ENCODE measurements at regions not wholly inside any gene's neighbourhood (a gene's known extent, or its start where the extent isn't known, plus 50 kb on each side); places are given as distances from the start of the nearest gene placed in this dataset.

- ATAC-seq (no peak), DNase-seq (no peak)
- Mint-ChIP-seq H3K27ac (no peak overlapping the region), H3K4me3 (no peak overlapping the region), H3K4me1 (peaks cover 10% of the 10 kb centered on the region), H3K27me3 (peaks cover 82% of the 10 kb centered on the region), H3K9me3 (no peaks in the 10 kb centered on the region)
These were observed 50.4 kb upstream of the GRIP2 start for GRCh38 chr3:14590569-14590968.

DNA sequence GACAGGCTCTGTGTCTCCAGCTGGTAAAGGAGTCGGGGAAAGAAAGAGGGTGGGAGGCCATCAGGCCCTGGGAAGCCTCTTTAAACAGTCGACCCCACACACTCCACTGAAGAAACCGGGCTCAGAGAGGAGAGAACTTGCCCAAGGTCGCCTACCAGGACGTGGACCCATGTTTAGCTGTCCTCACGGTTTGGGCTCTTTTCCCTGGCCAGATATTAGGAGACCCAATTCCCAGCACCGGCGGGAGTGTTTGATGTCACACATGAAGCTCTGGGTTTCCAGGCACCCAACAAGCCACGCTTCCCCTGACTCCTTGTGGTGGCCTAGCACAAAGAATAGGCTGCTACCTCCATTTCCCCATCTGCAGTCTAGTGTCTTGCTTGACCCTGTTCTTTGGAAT is 52.2 kb upstream of the GRIP2 start:
- DNase-seq (no peak), ATAC-seq (no peak)
- no peak overlapping the region for H3K4me3 Mint-ChIP-seq
- H3K4me1 Mint-ChIP-seq, result peaks cover 10% of the 10 kb centered on the region
- no peaks in the 10 kb centered on the region for H3K9me3 Mint-ChIP-seq
- H3K27ac Mint-ChIP-seq, result no peak overlapping the region
- H3K27me3 Mint-ChIP-seq, result peaks cover 86% of the 10 kb centered on the region

GRCh38 chr3:14592836-14593235 is 52.7 kb upstream of the GRIP2 start:
- Mint-ChIP-seq H3K27ac (no peak overlapping the region), H3K4me3 (no peak overlapping the region)

DNA sequence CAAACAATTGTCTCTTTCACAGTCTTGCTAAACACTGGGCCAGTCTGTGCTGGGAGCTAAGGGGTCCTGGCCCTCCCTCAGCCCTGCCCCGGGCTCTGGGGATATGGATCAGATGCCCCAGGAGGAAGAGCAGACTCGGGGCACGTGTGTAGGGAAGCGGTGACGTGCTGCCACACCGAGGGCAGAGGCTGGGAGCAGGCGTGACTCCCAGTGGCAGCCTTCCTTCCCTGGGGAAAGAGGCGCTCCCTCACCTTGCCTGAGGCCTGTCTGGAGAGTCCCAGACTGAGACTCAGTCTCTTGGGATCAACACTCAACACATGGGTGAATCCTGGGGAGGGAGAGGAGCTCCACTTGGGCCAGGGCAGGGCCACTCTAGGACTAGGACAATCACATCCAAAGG is 54.1 kb upstream of the GRIP2 start:
- no peak overlapping the region for H3K4me3 Mint-ChIP-seq
- ATAC-seq (no peak), DNase-seq (no peak)
- peaks cover 82% of the 10 kb centered on the region for H3K27me3 Mint-ChIP-seq
- H3K27ac Mint-ChIP-seq, result no peak overlapping the region
- H3K9me3 Mint-ChIP-seq, result peaks cover 8 to 12% of the 10 kb centered on the region in 2 donors
- H3K4me1 Mint-ChIP-seq, result peaks cover 10% of the 10 kb centered on the region

More at GRCh38 chr3:14592836-14593235, 52.7 kb upstream of the GRIP2 start:
- DNase-seq (no peak), ATAC-seq (no peak)
- H3K4me1 Mint-ChIP-seq, result peaks cover 10% of the 10 kb centered on the region
- H3K27me3 Mint-ChIP-seq, result peaks cover 82% of the 10 kb centered on the region
- no peaks in the 10 kb centered on the region for H3K9me3 Mint-ChIP-seq

DNA sequence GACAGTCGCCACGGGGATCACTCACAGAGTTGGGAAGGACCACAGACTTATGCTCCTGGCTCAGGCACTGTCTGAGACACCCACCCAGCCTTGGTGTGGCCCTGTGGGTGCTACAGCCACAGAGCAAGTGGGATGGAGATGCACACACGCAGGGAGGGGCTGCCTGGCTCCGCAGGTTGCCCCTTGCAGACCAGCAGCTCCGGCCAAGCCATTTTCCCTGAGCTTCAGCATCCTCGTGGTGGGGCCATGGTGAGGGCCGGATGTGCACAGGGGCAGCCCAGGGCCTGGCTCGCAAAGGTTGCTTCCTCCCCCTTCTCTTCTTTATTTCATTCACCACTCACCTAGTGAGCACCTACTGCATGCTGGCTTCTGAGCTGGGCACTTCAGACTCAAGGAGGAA is 55.4 kb upstream of the GRIP2 start:
- Mint-ChIP-seq H3K9me3 (peaks cover 8 to 12% of the 10 kb centered on the region in 2 donors), H3K27me3 (peaks cover 82% of the 10 kb centered on the region)
- no peak for ATAC-seq

GRCh38 chr3:14597266-14597665 is 54.3 kb upstream of the CCDC174 start:
- DNase-seq, result no peak
- ATAC-seq, result no peak
- peaks cover 8 to 12% of the 10 kb centered on the region in 2 donors for H3K9me3 Mint-ChIP-seq
- peaks cover 83% of the 10 kb centered on the region for H3K27me3 Mint-ChIP-seq
- H3K27ac Mint-ChIP-seq, result no peak overlapping the region
- H3K4me3 Mint-ChIP-seq, result no peak overlapping the region
- peaks cover 10% of the 10 kb centered on the region for H3K4me1 Mint-ChIP-seq

More for the DNA sequence above, 55.4 kb upstream of the GRIP2 start:
- no peak for DNase-seq
- Mint-ChIP-seq H3K4me1 (peaks cover 10% of the 10 kb centered on the region), H3K27ac (no peak overlapping the region), H3K4me3 (no peak overlapping the region)

DNA sequence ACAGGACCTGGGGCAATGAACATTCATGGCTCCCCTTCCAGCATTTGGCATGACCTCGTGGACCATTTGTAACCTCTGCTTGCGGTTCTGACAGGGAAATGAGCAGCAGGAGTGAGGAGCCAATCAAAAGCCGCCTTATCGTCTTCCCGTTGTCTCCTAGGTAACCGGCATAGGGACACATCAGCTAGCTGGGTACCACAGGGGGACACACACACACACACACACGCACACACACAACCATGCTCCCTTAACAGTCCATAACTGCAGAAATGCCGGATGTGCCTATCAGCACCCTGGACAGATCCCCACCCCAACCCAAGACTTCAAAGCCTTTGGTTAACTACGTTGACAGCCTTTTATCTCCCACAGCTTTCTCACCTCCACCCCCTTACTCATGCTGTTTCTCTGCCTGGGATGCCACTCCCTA is 53.4 kb upstream of the CCDC174 start:
- peak; percentile 63 to 65 for DNase-seq
- Mint-ChIP-seq H3K4me3 (no peak overlapping the region), H3K27ac (no peak overlapping the region), H3K9me3 (peaks cover 9 to 12% of the 10 kb centered on the region in 2 donors), H3K4me1 (peaks cover 10% of the 10 kb centered on the region), H3K27me3 (peaks cover 78% of the 10 kb centered on the region)
- ATAC-seq, result peak; percentile 88

DNA sequence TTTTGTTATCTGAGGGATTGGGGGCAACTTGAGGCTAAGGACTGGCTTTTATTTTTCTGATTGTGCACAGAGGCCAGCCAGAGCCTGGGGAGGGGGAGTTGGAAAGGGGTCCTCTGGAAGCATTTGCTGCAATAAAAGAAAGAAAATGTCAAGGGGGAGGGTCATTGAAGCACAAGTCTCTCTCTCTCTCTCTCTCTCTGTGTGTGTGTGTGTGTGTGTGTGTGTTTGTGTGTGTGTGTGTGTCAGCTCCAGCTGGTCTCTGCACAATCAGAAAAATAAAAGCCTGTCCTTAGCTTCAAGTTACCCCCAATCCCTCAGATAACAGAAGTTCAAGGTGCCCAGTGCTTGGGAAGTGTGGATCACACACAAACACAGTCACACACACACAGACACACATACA is 52.1 kb upstream of the CCDC174 start:
- DNase-seq, result no peak
- peaks cover 10% of the 10 kb centered on the region for H3K4me1 Mint-ChIP-seq
- no peak for ATAC-seq
- peaks cover 13 to 19% of the 10 kb centered on the region in 2 donors for H3K9me3 Mint-ChIP-seq
- H3K27ac Mint-ChIP-seq, result no peak overlapping the region
- H3K27me3 Mint-ChIP-seq, result peaks cover 77% of the 10 kb centered on the region
- no peak overlapping the region for H3K4me3 Mint-ChIP-seq

DNA sequence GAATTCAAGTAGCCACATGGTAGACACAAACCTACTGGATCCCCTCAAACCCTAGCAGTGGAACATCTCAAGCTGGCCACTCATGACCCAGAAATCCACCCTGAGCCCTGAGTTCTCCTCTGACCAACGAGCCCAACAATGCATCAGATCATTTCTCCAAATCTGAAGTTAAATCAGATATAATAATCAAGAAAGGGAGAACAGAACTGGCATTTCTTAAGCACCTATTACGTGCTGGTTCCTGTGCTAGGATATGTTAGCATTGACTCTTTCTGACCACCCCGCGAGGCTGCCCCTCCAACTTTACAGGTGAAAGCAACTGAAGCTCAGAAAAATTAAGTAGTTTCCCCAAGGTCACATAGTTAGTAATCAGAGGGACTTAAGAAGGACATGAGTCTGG is 51.5 kb upstream of the CCDC174 start:
- ATAC-seq (no peak), DNase-seq (no peak)
- Mint-ChIP-seq H3K9me3 (peaks cover 13 to 19% of the 10 kb centered on the region in 2 donors), H3K4me1 (peaks cover 10% of the 10 kb centered on the region), H3K27ac (no peak overlapping the region), H3K27me3 (peaks cover 83% of the 10 kb centered on the region), H3K4me3 (no peak overlapping the region)

DNA sequence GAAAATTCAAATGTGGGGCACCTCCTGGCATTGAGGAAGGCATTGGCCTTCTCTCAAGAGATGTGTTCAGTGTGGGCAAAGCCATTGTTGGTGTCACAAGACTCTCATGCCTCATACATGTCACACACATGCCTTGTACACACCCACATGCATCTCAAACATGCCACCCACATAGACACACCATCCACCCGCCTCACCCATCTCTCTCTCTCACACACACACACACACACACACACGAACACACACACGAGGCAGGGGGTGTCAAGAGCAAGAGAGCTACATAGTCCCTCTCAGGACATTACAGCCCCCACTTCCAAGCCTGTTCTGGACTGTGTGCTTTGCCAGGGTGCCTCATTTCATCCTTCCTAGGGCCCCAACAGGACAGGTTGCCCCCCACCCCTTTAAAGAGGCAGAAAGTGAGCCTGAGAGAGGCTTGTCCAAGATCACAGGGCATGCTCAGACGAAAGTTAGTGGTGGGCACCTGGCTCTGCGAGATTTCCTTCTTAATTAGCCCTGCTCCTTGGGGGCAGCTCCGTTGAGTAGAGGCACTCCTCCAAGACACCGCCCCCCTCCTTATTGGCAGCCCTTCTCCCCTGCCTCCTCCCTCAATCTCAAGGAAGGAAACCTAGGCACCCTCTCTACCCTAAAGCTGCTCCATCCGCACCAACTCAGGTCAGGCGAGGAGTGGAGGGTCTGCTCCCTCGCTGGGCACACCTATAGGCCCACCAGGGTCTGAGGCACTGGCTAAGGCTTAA is 50.5 kb upstream of the CCDC174 start:
- no peak for ATAC-seq
- peaks cover 83% of the 10 kb centered on the region for H3K27me3 Mint-ChIP-seq
- no peak overlapping the region for H3K27ac Mint-ChIP-seq
- no peak for DNase-seq
- H3K9me3 Mint-ChIP-seq, result peaks cover 13 to 19% of the 10 kb centered on the region in 2 donors
- peaks cover 10% of the 10 kb centered on the region for H3K4me1 Mint-ChIP-seq
- H3K4me3 Mint-ChIP-seq, result no peak overlapping the region

DNA sequence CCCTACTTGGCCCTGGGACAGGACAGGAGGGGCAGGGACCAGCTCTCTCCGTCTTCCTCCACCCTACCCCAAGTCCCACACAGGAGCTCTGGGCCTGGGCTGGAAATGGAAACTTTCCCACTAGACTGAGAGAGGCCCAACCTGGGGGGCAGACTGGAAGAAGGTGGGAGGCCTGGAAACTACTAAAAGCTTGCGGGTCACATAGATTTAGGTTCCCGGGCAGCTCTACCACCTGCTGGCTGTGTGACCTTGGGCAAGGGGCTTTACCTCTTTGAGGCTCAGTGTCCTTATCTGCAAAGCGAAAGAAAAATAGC is 49.9 kb upstream of the CCDC174 start:
- Mint-ChIP-seq H3K4me1 (peaks cover 10% of the 10 kb centered on the region), H3K4me3 (no peak overlapping the region), H3K9me3 (peaks cover 13 to 19% of the 10 kb centered on the region in 2 donors), H3K27me3 (peaks cover 81% of the 10 kb centered on the region), H3K27ac (no peak overlapping the region)
- DNase-seq (no peak), ATAC-seq (no peak)

Measured in stimulated activated naive CD8-positive, alpha-beta T cell treated with anti-CD3 and anti-CD28 coated beads, Interleukin-15, amount 100 ng/mL, for 72 hours (primary cell).